Adrenal gland (tissue), 9 donors: ENCODE measurements at regions not wholly inside any gene's neighbourhood (a gene's known extent, or its start where the extent isn't known, plus 50 kb on each side); places are given as distances from the start of the nearest gene placed in this dataset.
"Not testable (repeated sequence)": the region's sequence is repeated elsewhere in the genome, so short reads cannot be mapped to it uniquely, and the experiment has no call there.

Experiments used
- DNase-seq, 7 donors: peaks; one replicate each; pipeline ENCODE4 v3.0.0-alpha.2; 2019 to 2020
- H3K27ac ChIP-seq, 5 donors: fragments of 200-600 bp; sonication (generic) in 4 of 5; 1 replicate in 3 of 5; 2 replicates in 2 of 5; pipeline versions ENCODE4 v1.5.1 to v1.8.0; 2016 to 2020; ENCODE audit warnings: mild to moderate bottlenecking in 1 of 5
- H3K27me3 ChIP-seq: fragments of 200-600 bp; 2 replicates; pipeline ENCODE4 v1.8.0; 2021
- H3K36me3 ChIP-seq, 2 donors: fragments of 200-600 bp; replicated peaks in 1 of 2; 1 replicate in 1 of 2; 2 replicates in 1 of 2; pipeline versions ENCODE4 v1.5.1 to v1.8.0; 2018 to 2022
- H3K4me1 ChIP-seq, 2 donors: fragments of 200-600 bp; replicated peaks in 1 of 2; 1 replicate in 1 of 2; 2 replicates in 1 of 2; pipeline versions ENCODE4 v1.5.1 to v1.8.0; 2018 to 2021
- H3K4me3 ChIP-seq, 4 donors: fragments of 200-600 bp; sonication (generic) in 3 of 4; one replicate each; pipeline ENCODE4 v1.5.1; 2016 to 2018
- H3K9me3 ChIP-seq, 3 donors: fragments of 200-600 bp; sonication (generic) in 1 of 3; replicated peaks in 1 of 3; 1 replicate in 2 of 3; 2 replicates in 1 of 3; pipeline versions ENCODE4 v1.5.1 to v1.8.0; 2016 to 2021
- POLR2A ChIP-seq, 2 donors: fragments of 450-650 bp; IDR thresholded peaks; one replicate each; pipeline ENCODE4 v1.6.1; 2017; ENCODE audit warnings: antibody characterized with exemption in 2 of 2, mild to moderate bottlenecking in 2 of 2, moderate library complexity in 1 of 2
- WGBS, 4 donors: extraction: QIAGEN DNeasy Blood & Tissue Kit in 2 of 4; methylation state at CpG; one replicate each; pipeline versions ENCODE4 v1.1.5 to v1.1.7; 2013 to 2017; 5-methylcytosine and 5-hydroxymethylcytosine counted together
- intact Hi-C, 2 donors: fragments of 100-400 bp; cut with DNase I; formaldehyde crosslinking; loops; one replicate each; pipeline versions ENCODE4 v1.14.1 to v1.15.0; 2022 to 2023
- TF ChIP-seq, protein P1 (sequence below), 6 experiments: fragments of 450-650 bp in 4 of 6; fragments of 200-600 bp in 2 of 6; sonication (generic) in 1 of 6; IDR thresholded peaks; 1 replicate in 5 of 6; 2 replicates in 1 of 6; pipeline versions ENCODE4 v1.5.1 to v1.8.0; 2016 to 2021; ENCODE audit warnings: antibody characterized with exemption in 6 of 6, mild to moderate bottlenecking in 2 of 6, moderate library complexity in 1 of 6
- donor health status: healthy with polysubstance abuse.
- donor health status: Bipolar disorder and iron deficiency.
- donor health status: DM: yes; HTN: yes; CAD: no.
- donor health status: DM: no; HTN: no; CAD: no.
- donor health status: DM: no; HTN: no; CAD: no.

DNA sequence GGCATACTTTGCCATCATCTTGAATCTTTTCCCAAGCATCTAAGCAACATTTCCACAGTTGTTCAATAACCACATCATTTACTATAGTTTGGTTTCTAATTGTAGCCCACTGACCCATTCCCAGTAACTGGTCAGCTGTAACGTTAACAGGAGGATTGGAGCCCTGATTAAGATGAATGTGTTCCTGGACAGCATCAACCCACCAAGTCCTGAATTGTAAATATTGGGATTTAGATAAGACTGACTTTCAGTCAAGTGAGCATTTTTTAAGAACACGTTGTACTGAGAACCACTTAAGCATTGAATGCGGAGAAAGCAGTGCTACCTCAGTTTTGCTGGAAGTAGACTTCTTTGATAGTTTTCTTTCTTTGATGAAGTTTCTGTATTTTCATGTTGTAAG lies 53.3 kb upstream of the ARL4D start:
- WGBS, 4 donors: 67 to 92% (median 82%) methylated on average over 3 of the region's 3 CpGs
- DNase-seq, intact Hi-C loops: not testable (repeated sequence)

DNA sequence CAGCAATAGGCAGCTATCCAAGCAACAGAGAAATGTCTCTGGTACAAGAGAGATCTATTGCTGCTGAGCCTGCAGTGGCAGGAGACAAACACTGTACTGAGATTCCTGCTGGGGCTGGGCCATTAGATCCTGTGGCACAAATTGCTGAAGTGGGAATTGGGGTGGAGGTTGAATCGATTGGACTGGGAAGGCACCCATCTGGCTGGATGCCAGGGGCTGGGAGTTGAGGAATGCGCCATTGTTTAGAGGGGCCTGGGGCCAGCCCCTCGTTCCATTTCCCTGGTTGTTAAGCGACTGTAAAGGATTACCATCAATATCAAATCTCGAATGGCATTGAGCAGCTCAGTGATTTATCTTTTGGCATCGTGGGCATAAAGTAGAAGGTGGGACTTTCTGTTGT lies 54.1 kb upstream of the ARL4D start:
- H3K36me3 ChIP-seq: no peaks in the 10 kb centered on the region
- DNase-seq: no peak
- peaks cover 19 to 20% of the 10 kb centered on the region in 2 donors for H3K4me1 ChIP-seq
- 68 to 75% (median 74%) methylated on average over 6 of the region's 6 CpGs for WGBS, 4 donors
- H3K27me3 ChIP-seq: no peaks in the 10 kb centered on the region
- H3K4me3 ChIP-seq: no peak overlapping the region
- H3K9me3 ChIP-seq: peaks cover 0 to 16% (median 0%) of the 10 kb centered on the region in 3 donors
- intact Hi-C loops: no loop called here
- TF ChIP-seq, protein P1, sequence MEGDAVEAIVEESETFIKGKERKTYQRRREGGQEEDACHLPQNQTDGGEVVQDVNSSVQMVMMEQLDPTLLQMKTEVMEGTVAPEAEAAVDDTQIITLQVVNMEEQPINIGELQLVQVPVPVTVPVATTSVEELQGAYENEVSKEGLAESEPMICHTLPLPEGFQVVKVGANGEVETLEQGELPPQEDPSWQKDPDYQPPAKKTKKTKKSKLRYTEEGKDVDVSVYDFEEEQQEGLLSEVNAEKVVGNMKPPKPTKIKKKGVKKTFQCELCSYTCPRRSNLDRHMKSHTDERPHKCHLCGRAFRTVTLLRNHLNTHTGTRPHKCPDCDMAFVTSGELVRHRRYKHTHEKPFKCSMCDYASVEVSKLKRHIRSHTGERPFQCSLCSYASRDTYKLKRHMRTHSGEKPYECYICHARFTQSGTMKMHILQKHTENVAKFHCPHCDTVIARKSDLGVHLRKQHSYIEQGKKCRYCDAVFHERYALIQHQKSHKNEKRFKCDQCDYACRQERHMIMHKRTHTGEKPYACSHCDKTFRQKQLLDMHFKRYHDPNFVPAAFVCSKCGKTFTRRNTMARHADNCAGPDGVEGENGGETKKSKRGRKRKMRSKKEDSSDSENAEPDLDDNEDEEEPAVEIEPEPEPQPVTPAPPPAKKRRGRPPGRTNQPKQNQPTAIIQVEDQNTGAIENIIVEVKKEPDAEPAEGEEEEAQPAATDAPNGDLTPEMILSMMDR (IDR thresholded peaks at IDR 0.05): no peak
- no peak for TF ChIP-seq POLR2A (IDR thresholded peaks at IDR 0.05)
- H3K27ac ChIP-seq: no peak overlapping the region

More for the DNA sequence above, 53.3 kb upstream of the ARL4D start:
- H3K9me3 ChIP-seq: peaks cover 0 to 16% (median 0%) of the 10 kb centered on the region in 3 donors
- H3K36me3 ChIP-seq, H3K4me3 ChIP-seq, H3K27me3 ChIP-seq, H3K27ac ChIP-seq: not testable (repeated sequence)
- H3K4me1 ChIP-seq: peaks cover 19 to 20% of the 10 kb centered on the region in 2 donors

GRCh38 chr17:43342589-43342890 lies 56.3 kb upstream of the ARL4D start:
- peak in 2 of 7 donors; percentile 38 to 44 for DNase-seq
- H3K36me3 ChIP-seq: no peaks in the 10 kb centered on the region
- H3K27ac ChIP-seq: peak overlapping the region in 4 of 5 donors; percentile 62 to 74 (median 70)
- peaks cover 19 to 20% of the 10 kb centered on the region in 2 donors for H3K4me1 ChIP-seq
- intact Hi-C loops: no loop called here
- no peak overlapping the region for H3K4me3 ChIP-seq
- no peak for TF ChIP-seq POLR2A (IDR thresholded peaks at IDR 0.05)
- TF ChIP-seq, protein P1 (IDR thresholded peaks at IDR 0.05): no peak
- no peaks in the 10 kb centered on the region for H3K27me3 ChIP-seq
- no peaks in the 10 kb centered on the region for H3K9me3 ChIP-seq
- WGBS, 4 donors: 11 to 27% (median 22%) methylated on average over 5 of the region's 5 CpGs

DNA sequence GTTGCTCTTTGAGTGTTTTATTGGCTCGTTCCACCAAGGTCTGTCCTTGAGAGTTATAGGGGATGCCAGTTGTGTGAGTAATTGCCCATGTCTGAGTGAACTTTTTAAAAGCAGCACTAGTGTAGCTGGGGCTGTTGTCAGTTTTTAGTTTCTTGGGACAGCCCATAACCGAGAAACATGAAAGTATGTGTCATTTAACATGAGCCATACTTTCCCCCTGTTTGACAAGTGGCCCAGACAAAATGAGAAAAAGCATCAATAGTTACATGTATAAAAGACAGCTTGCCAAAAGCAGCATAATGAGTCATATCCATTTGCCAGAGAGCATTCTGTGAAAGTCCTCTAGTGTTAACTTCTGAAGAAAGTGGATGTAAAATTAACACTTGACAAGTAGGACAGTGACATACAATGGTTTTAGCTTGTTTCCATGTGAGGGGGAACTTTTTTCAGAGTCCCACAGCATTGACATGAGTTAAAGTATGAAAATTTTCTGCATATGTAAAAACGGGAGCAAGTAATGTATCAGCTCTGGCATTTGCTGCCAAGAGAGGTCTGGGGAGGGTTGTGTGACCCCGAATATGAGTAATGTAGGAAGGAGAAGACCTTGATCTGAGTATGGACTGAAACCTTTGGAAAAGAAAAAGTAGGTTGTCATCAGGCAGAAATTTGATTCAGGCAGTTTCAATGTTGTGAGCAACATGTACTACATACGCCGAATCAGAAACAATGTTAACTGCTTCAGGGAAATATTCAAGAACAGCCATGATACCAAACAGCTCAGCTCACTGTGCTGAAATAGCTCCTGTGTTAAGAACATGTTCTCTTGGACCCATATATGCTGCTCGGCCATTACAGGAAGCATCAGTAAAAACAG lies 56.8 kb upstream of the ARL4D start:
- Histone ChIP-seq H3K27me3 (no peaks in the 10 kb centered on the region), H3K4me1 (peaks cover 19 to 20% of the 10 kb centered on the region in 2 donors), H3K9me3 (no peaks in the 10 kb centered on the region), H3K4me3 (no peak overlapping the region), H3K27ac (peak overlapping the region; percentile 62 to 76 (median 70)), H3K36me3 (no peaks in the 10 kb centered on the region)
- intact Hi-C loops: no loop called here
- peak in 2 of 7 donors; percentile 45 to 60 for DNase-seq
- TF ChIP-seq, protein P1 (IDR thresholded peaks at IDR 0.05): no peak
- no peak for TF ChIP-seq POLR2A (IDR thresholded peaks at IDR 0.05)
- WGBS, 4 donors: 17 to 27% (median 23%) methylated on average over 7 of the region's 7 CpGs
